D721Med (cell line): ENCODE measurements at regions not wholly inside any gene's neighbourhood (a gene's known extent, or its start where the extent isn't known, plus 50 kb on each side); places are given as distances from the start of the nearest gene placed in this dataset.

ENCODE experiments used
- DNase-seq: peaks from one replicate; pipeline ENCODE4 v3.0.0; 2011; ENCODE audit warnings: low spot score; ENCODE audit not compliant: insufficient read length
- FAIRE-seq: peaks from 2 replicates; lab custom pipeline; 2011; peaks lifted over from hg19 to GRCh38; lab: Jason Lieb, UNC
- CTCF ChIP-seq: IDR thresholded peaks from 2 replicates; pipeline ENCODE4 v1.5.1; 2012; ENCODE audit warnings: mild to moderate bottlenecking, control low read depth; ENCODE audit not compliant: insufficient read depth; ENCODE audit errors: missing control alignments

GRCh38 chr19:28880735-28881401 is 332.1 kb downstream of the UQCRFS1 start:
- TF ChIP-seq CTCF, result no peak
- DNase-seq (no peak), FAIRE-seq (no peak)

DNA sequence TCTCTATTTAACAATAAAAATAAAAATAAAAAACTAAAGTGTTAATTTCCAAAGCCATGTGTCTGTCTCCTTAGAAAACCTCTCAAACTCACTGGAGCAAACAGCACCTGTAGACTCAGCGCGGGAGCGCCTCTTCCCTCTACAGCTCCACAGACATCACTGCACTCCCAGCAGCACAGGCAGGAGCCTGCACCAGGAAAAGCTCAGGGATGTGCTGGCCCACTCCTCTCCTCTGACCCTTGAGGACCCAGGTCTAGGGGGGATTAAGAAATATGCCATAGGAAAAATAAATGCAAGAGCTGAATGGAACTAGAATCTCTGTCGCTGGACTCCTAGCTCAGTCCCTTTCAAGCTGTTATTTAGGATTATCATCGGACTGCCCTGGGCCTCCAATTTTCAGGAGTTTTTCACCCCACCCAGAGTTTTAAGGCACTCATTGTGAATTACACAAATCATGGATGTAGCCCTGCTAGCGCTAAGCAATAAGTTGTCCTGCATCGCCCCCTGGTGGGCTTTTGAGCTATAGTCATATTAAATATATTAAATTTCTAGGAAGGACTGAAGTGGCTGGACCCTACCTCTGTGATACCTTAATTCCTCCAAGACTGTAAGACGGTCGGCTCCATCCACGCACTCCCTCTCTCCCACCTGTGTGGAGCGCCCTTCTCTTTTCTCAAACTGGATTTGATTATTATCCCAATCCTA is 333.9 kb downstream of the UQCRFS1 start:
- no peak for FAIRE-seq
- TF ChIP-seq CTCF, result peak; percentile 58
- peak; percentile 21 for DNase-seq

DNA sequence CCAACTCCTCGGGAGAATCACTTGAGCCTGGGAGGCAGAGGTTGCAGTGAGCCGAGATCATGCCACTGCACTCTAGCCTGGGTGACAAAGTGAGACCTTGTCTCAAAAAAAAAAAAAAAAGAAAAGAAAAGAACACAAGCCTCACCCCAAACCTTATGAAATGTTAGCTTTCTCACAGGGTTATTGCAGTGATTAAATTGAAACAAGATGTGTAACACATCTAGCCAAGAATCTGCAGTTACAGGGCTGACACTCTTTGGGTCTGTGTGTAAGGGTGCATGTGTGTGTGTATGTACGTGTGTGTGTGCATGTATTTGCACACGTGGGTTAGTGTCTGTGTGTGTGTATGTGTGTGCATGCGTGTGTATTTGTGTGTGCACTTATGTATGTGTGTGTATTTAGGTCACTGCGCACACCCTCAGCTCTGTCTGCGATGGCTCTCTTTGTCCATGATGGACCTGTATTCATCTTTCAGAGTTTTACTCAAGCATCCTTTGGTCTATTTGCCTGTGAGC is 336.3 kb downstream of the UQCRFS1 start:
- DNase-seq, result no peak
- no peak for TF ChIP-seq CTCF
- no peak for FAIRE-seq

DNA sequence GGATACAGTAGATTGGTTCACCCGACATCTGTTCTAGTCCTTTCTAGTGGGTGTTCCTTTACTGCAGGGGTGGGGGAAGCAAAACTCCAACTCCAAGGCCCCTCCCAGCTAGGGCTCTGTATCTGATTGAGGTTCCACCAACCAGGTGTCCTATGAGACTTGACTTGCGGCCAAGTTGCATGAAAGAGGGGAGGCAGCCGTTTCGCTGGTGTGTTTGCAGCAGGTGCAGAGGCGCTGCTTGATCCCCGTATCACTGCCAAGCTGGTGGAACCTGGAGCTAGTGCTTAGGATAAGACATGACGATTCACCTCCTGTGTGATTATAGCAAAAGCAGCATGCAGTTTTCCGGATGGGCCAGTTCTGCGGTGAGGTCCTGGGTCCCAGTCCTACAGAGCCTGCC is 338.2 kb downstream of the UQCRFS1 start:
- no peak for FAIRE-seq
- TF ChIP-seq CTCF, result no peak
- no peak for DNase-seq

- DNase-seq (no peak), FAIRE-seq (no peak)
- no peak for TF ChIP-seq CTCF
These were observed 339.6 kb downstream of the UQCRFS1 start for GRCh38 chr19:28873301-28873700.

DNA sequence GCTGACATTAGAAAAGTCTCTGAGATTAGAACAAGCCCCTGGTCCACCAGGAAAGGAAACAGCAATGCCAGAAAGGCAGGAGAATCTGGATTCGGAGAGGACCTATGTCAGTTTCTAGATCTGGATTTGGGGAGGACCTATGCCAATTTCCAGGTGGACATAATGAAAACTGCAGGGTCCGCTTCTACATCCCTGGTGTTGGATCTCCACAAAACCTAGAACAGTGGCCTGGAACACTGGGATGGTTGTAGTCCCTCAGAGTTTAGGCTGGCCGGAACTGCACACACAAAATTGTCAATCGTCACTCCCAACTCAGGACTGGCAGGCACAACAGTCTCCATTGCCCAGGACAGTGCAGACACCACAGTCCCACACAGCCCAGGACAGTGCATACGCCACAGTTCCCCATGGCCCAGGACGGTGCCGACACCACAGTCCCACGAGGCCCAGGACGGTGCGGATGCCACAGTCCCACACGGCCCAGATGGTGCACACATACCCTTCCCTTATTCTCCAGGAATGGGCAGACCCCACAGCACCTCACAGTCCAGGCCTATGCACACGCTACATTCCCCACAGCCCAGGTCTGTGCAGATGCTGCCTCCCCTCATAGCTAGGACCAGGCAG is 341.7 kb downstream of the UQCRFS1 start:
- DNase-seq (no peak), FAIRE-seq (no peak)
- no peak for TF ChIP-seq CTCF
